CD4-positive, alpha-beta T cell treated with Interleukin-4 for 4 hours (primary cell): ENCODE measurements at regions not wholly inside any gene's neighbourhood (a gene's known extent, or its start where the extent isn't known, plus 50 kb on each side); places are given as distances from the start of the nearest gene placed in this dataset.

ENCODE experiments used
- DNase-seq: peaks from one replicate; pipeline ENCODE4 v3.0.0-alpha.2; 2020

- no peak for DNase-seq
Measured at GRCh38 chr14:101004954-101005353, 101.4 kb upstream of the RTL1 start.

GRCh38 chr14:101005447-101005846 lies 101.9 kb upstream of the RTL1 start:
- no peak for DNase-seq

GRCh38 chr14:101006008-101006407 lies 102.5 kb upstream of the RTL1 start:
- no peak for DNase-seq

- DNase-seq: no peak
Measured at GRCh38 chr14:101007004-101007614, 103.6 kb upstream of the RTL1 start.

- no peak for DNase-seq
Measured at GRCh38 chr14:101007765-101008164, 104.2 kb upstream of the RTL1 start.

GRCh38 chr14:101008196-101008595 lies 104.7 kb upstream of the RTL1 start:
- DNase-seq: no peak

GRCh38 chr14:101008631-101009336 lies 105.3 kb upstream of the RTL1 start:
- DNase-seq: no peak

GRCh38 chr14:101009531-101009930 lies 106.0 kb upstream of the RTL1 start:
- no peak for DNase-seq

GRCh38 chr14:101010293-101010692 lies 106.8 kb upstream of the RTL1 start:
- DNase-seq: no peak

GRCh38 chr14:101010835-101011234 lies 107.3 kb upstream of the RTL1 start:
- DNase-seq: no peak

- DNase-seq: no peak
Measured at GRCh38 chr14:101017209-101017608, 113.7 kb upstream of the RTL1 start.

- DNase-seq: no peak
Measured at GRCh38 chr14:101017806-101018560, 114.5 kb upstream of the RTL1 start.

- no peak for DNase-seq
Measured at GRCh38 chr14:101018561-101019290, 115.2 kb upstream of the RTL1 start.

GRCh38 chr14:101019541-101019940 lies 116.0 kb upstream of the RTL1 start:
- DNase-seq: no peak

- no peak for DNase-seq
Measured at GRCh38 chr14:101019990-101020710, 116.6 kb upstream of the RTL1 start.

- DNase-seq: no peak
Measured at GRCh38 chr14:101020834-101021370, 117.4 kb upstream of the RTL1 start.

GRCh38 chr14:101022121-101022520 lies 118.6 kb upstream of the RTL1 start:
- DNase-seq: no peak

GRCh38 chr14:101022916-101023435 lies 119.5 kb upstream of the RTL1 start:
- no peak for DNase-seq

GRCh38 chr14:101024686-101025085 lies 121.2 kb upstream of the RTL1 start:
- DNase-seq: no peak

GRCh38 chr14:101025131-101025530 lies 121.6 kb upstream of the RTL1 start:
- no peak for DNase-seq

GRCh38 chr14:101025696-101026095 lies 122.2 kb upstream of the RTL1 start:
- DNase-seq: no peak

- no peak for DNase-seq
Measured at GRCh38 chr14:101026341-101026740, 122.8 kb upstream of the RTL1 start.
